H1 (cell line): ENCODE measurements at regions not wholly inside any gene's neighbourhood (a gene's known extent, or its start where the extent isn't known, plus 50 kb on each side); places are given as distances from the start of the nearest gene placed in this dataset.

Source experiments
- EGR1 ChIP-seq: IDR thresholded peaks from 2 replicates; pipeline ENCODE4 v1.6.1; 2011; ENCODE audit warnings: low read depth, low read length, borderline replicate concordance
- KDM4A ChIP-seq: IDR thresholded peaks from one replicate; pipeline ENCODE4 v1.7.1; 2012; ENCODE audit warnings: low read depth, mild to moderate bottlenecking, moderate library complexity, low read length, inconsistent platforms; ENCODE audit not compliant: severe bottlenecking
- SAP30 ChIP-seq: fragments of 300-600 bp; sonication (generic); IDR thresholded peaks from 2 replicates; pipeline ENCODE4 v1.7.1; 2012; ENCODE audit warnings: low read length, moderate library complexity, mild to moderate bottlenecking, inconsistent platforms; ENCODE audit not compliant: insufficient read depth, insufficient replicate concordance
- TF ChIP-seq, protein P1 (sequence below): IDR thresholded peaks from 2 replicates; pipeline ENCODE4 v1.6.1; 2012; ENCODE audit warnings: inconsistent platforms

GRCh38 chr12:19674437-19674836 lies 235.1 kb downstream of the AEBP2 start (continued):
- no peak for TF ChIP-seq SAP30
- TF ChIP-seq EGR1 = no peak
- TF ChIP-seq, protein P1, sequence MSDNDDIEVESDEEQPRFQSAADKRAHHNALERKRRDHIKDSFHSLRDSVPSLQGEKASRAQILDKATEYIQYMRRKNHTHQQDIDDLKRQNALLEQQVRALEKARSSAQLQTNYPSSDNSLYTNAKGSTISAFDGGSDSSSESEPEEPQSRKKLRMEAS = no peak
- no peak for TF ChIP-seq KDM4A
